ENCODE measurements at regions not wholly inside any gene's neighbourhood (a gene's known extent, or its start where the extent isn't known, plus 50 kb on each side); places are given as distances from the start of the nearest gene placed in this dataset.

GRCh38 chr15:46856839-46857502 is 860.3 kb upstream of the SEMA6D start:
- Histone ChIP-seq H2AK5ac (ENCODE audit: low read length, severe bottlenecking) (no peak overlapping the region), H3K4me3 (ENCODE audit: insufficient read depth in 1 of 2, low read depth in 1 of 2, low read length in 2 of 2) (no peak overlapping the region)
- WGBS = 83% methylated on average over 5 of the region's 6 CpGs

GRCh38 chr15:46858150-46858549 is 859.2 kb upstream of the SEMA6D start:
- Histone ChIP-seq H3K14ac (ENCODE audit: low read length in 2 of 2) (no peak overlapping the region), H3K27ac (ENCODE audit: low read length, poor library complexity, severe bottlenecking) (no peak overlapping the region), H3K4me3 (ENCODE audit: insufficient read depth in 1 of 2, low read depth in 1 of 2, low read length in 2 of 2) (no peak overlapping the region), H3K4me1 (ENCODE audit: control insufficient read depth, insufficient read depth, low read depth, low read length) (no peaks in the 10 kb centered on the region), H2BK5ac (ENCODE audit: low read depth, low read length, poor library complexity, severe bottlenecking) (no peak overlapping the region), H4K91ac (ENCODE audit: low read length) (no peak overlapping the region), H3K4ac (ENCODE audit: low read depth in 1 of 2, low read length in 2 of 2) (no peak overlapping the region), H4K8ac (ENCODE audit: low read length) (no peak overlapping the region), H3K9me3 (ENCODE audit: control insufficient read depth, low read length) (no peaks in the 10 kb centered on the region), H3K4me2 (ENCODE audit: low read length, poor library complexity, severe bottlenecking) (no peak overlapping the region), H3K79me1 (replicated peaks; ENCODE audit: low read length, poor library complexity, severe bottlenecking) (no peaks in the 10 kb centered on the region), H3K36me3 (ENCODE audit: control insufficient read depth in 1 of 2, insufficient read depth in 2 of 2, low read depth in 1 of 2, low read length in 2 of 2) (no peaks in the 10 kb centered on the region), H3K23ac (ENCODE audit: low read length in 2 of 2) (no peak overlapping the region), H2BK120ac (ENCODE audit: low read depth, low read length) (no peak overlapping the region), H3K9ac (ENCODE audit: low read length) (no peak overlapping the region), H2BK15ac (ENCODE audit: low read depth, poor library complexity, severe bottlenecking) (no peak overlapping the region), H2AK5ac (ENCODE audit: low read length, severe bottlenecking) (no peak overlapping the region), H2BK12ac (ENCODE audit: low read length in 2 of 2) (no peak overlapping the region), H2AFZ (ENCODE audit: low read depth, low read length) (no peak overlapping the region), H3K27me3 (ENCODE audit: control insufficient read depth in 1 of 2, insufficient read depth in 1 of 2, low read length in 2 of 2) (no peaks in the 10 kb centered on the region), H3K18ac (ENCODE audit: low read depth in 1 of 2, low read length in 2 of 2) (no peak overlapping the region)
- no peak for DNase-seq
- WGBS = 5% methylated on average over 3 of the region's 3 CpGs

More at GRCh38 chr15:46856839-46857502, 860.3 kb upstream of the SEMA6D start:
- no peaks in the 10 kb centered on the region for H3K27me3 ChIP-seq (ENCODE audit: control insufficient read depth in 1 of 2, insufficient read depth in 1 of 2, low read length in 2 of 2)
- H2BK120ac ChIP-seq (ENCODE audit: low read depth, low read length) = no peak overlapping the region
- H2BK12ac ChIP-seq (ENCODE audit: low read length in 2 of 2) = no peak overlapping the region
- no peak overlapping the region for H3K9ac ChIP-seq (ENCODE audit: low read length)
- no peak overlapping the region for H3K14ac ChIP-seq (ENCODE audit: low read length in 2 of 2)
- no peaks in the 10 kb centered on the region for H3K79me1 ChIP-seq (replicated peaks; ENCODE audit: low read length, poor library complexity, severe bottlenecking)
- H4K8ac ChIP-seq (ENCODE audit: low read length) = no peak overlapping the region
- no peak overlapping the region for H3K4me2 ChIP-seq (ENCODE audit: low read length, poor library complexity, severe bottlenecking)
- no peak overlapping the region for H3K4ac ChIP-seq (ENCODE audit: low read depth in 1 of 2, low read length in 2 of 2)
- no peak overlapping the region for H4K91ac ChIP-seq (ENCODE audit: low read length)
- H3K18ac ChIP-seq (ENCODE audit: low read depth in 1 of 2, low read length in 2 of 2) = no peak overlapping the region
- peak; percentile 1 for DNase-seq
- H3K9me3 ChIP-seq (ENCODE audit: control insufficient read depth, low read length) = no peaks in the 10 kb centered on the region
- H2AFZ ChIP-seq (ENCODE audit: low read depth, low read length) = no peak overlapping the region
- no peak overlapping the region for H3K27ac ChIP-seq (ENCODE audit: low read length, poor library complexity, severe bottlenecking)
- no peak overlapping the region for H2BK5ac ChIP-seq (ENCODE audit: low read depth, low read length, poor library complexity, severe bottlenecking)
- H3K36me3 ChIP-seq (ENCODE audit: control insufficient read depth in 1 of 2, insufficient read depth in 2 of 2, low read depth in 1 of 2, low read length in 2 of 2) = no peaks in the 10 kb centered on the region
- no peaks in the 10 kb centered on the region for H3K4me1 ChIP-seq (ENCODE audit: control insufficient read depth, insufficient read depth, low read depth, low read length)
- no peak overlapping the region for H3K23ac ChIP-seq (ENCODE audit: low read length in 2 of 2)
- no peak overlapping the region for H2BK15ac ChIP-seq (ENCODE audit: low read depth, poor library complexity, severe bottlenecking)

- Histone ChIP-seq H2BK12ac (ENCODE audit: low read length in 2 of 2) (no peak overlapping the region), H3K4ac (ENCODE audit: low read depth in 1 of 2, low read length in 2 of 2) (no peak overlapping the region), H2BK120ac (ENCODE audit: low read depth, low read length) (no peak overlapping the region), H3K4me2 (ENCODE audit: low read length, poor library complexity, severe bottlenecking) (no peak overlapping the region), H3K4me1 (ENCODE audit: control insufficient read depth, insufficient read depth, low read depth, low read length) (no peaks in the 10 kb centered on the region), H4K91ac (ENCODE audit: low read length) (no peak overlapping the region), H3K9me3 (ENCODE audit: control insufficient read depth, low read length) (no peaks in the 10 kb centered on the region), H2BK5ac (ENCODE audit: low read depth, low read length, poor library complexity, severe bottlenecking) (no peak overlapping the region), H3K27ac (ENCODE audit: low read length, poor library complexity, severe bottlenecking) (no peak overlapping the region), H3K9ac (ENCODE audit: low read length) (no peak overlapping the region), H3K4me3 (ENCODE audit: insufficient read depth in 1 of 2, low read depth in 1 of 2, low read length in 2 of 2) (no peak overlapping the region), H2AFZ (ENCODE audit: low read depth, low read length) (no peak overlapping the region), H2BK15ac (ENCODE audit: low read depth, poor library complexity, severe bottlenecking) (no peak overlapping the region), H3K14ac (ENCODE audit: low read length in 2 of 2) (no peak overlapping the region), H3K79me1 (replicated peaks; ENCODE audit: low read length, poor library complexity, severe bottlenecking) (no peaks in the 10 kb centered on the region), H3K23ac (ENCODE audit: low read length in 2 of 2) (no peak overlapping the region), H3K36me3 (ENCODE audit: control insufficient read depth in 1 of 2, insufficient read depth in 2 of 2, low read depth in 1 of 2, low read length in 2 of 2) (no peaks in the 10 kb centered on the region), H2AK5ac (ENCODE audit: low read length, severe bottlenecking) (no peak overlapping the region), H4K8ac (ENCODE audit: low read length) (no peak overlapping the region), H3K27me3 (ENCODE audit: control insufficient read depth in 1 of 2, insufficient read depth in 1 of 2, low read length in 2 of 2) (no peaks in the 10 kb centered on the region), H3K18ac (ENCODE audit: low read depth in 1 of 2, low read length in 2 of 2) (no peak overlapping the region)
- 100% methylated on average over 2 of the region's 2 CpGs for WGBS
- DNase-seq = no peak
Measured at GRCh38 chr15:46861796-46862195, 855.5 kb upstream of the SEMA6D start.

- H3K4me2 ChIP-seq (ENCODE audit: low read length, poor library complexity, severe bottlenecking) = no peak overlapping the region
- H4K91ac ChIP-seq (ENCODE audit: low read length) = no peak overlapping the region
- no peaks in the 10 kb centered on the region for H3K4me1 ChIP-seq (ENCODE audit: control insufficient read depth, insufficient read depth, low read depth, low read length)
- no peak overlapping the region for H2BK12ac ChIP-seq (ENCODE audit: low read length in 2 of 2)
- H3K27ac ChIP-seq (ENCODE audit: low read length, poor library complexity, severe bottlenecking) = no peak overlapping the region
- no peak overlapping the region for H3K4ac ChIP-seq (ENCODE audit: low read depth in 1 of 2, low read length in 2 of 2)
- H3K79me1 ChIP-seq (replicated peaks; ENCODE audit: low read length, poor library complexity, severe bottlenecking) = no peaks in the 10 kb centered on the region
- no peak overlapping the region for H2BK5ac ChIP-seq (ENCODE audit: low read depth, low read length, poor library complexity, severe bottlenecking)
- DNase-seq = no peak
- no peaks in the 10 kb centered on the region for H3K27me3 ChIP-seq (ENCODE audit: control insufficient read depth in 1 of 2, insufficient read depth in 1 of 2, low read length in 2 of 2)
- no peak overlapping the region for H3K23ac ChIP-seq (ENCODE audit: low read length in 2 of 2)
- H4K8ac ChIP-seq (ENCODE audit: low read length) = no peak overlapping the region
- no peak overlapping the region for H2BK15ac ChIP-seq (ENCODE audit: low read depth, poor library complexity, severe bottlenecking)
- H3K18ac ChIP-seq (ENCODE audit: low read depth in 1 of 2, low read length in 2 of 2) = no peak overlapping the region
- no peak overlapping the region for H3K4me3 ChIP-seq (ENCODE audit: insufficient read depth in 1 of 2, low read depth in 1 of 2, low read length in 2 of 2)
- 93% methylated on average over 6 of the region's 6 CpGs for WGBS
- no peak overlapping the region for H3K9ac ChIP-seq (ENCODE audit: low read length)
- H3K9me3 ChIP-seq (ENCODE audit: control insufficient read depth, low read length) = no peaks in the 10 kb centered on the region
- H2BK120ac ChIP-seq (ENCODE audit: low read depth, low read length) = no peak overlapping the region
- no peaks in the 10 kb centered on the region for H3K36me3 ChIP-seq (ENCODE audit: control insufficient read depth in 1 of 2, insufficient read depth in 2 of 2, low read depth in 1 of 2, low read length in 2 of 2)
- H2AFZ ChIP-seq (ENCODE audit: low read depth, low read length) = peak overlapping the region; percentile 0
- H3K14ac ChIP-seq (ENCODE audit: low read length in 2 of 2) = no peak overlapping the region
- H2AK5ac ChIP-seq (ENCODE audit: low read length, severe bottlenecking) = no peak overlapping the region
Measured at GRCh38 chr15:46865155-46865554, 852.1 kb upstream of the SEMA6D start.
